HT1080 (cell line): ENCODE measurements at regions not wholly inside any gene's neighbourhood (a gene's known extent, or its start where the extent isn't known, plus 50 kb on each side); places are given as distances from the start of the nearest gene placed in this dataset. TPM values are rescaled to one million over a fixed set of nuclear protein-coding genes. Genes with fewer than 3 reads are reported as not detected.

Experiments used
- DNase-seq: peaks from one replicate; pipeline ENCODE4 v3.0.0-alpha.2; 2015; ENCODE audit warnings: low read depth
- small RNA-seq: library from RNA; depleted of rRNA; stranded (forward); fragments of <200 nt; gene quantifications from one replicate; pipeline ENCODE3, GENCODE V24; 2014

- DNase-seq = no peak
These were observed 69.0 kb upstream of the SMC2 start for GRCh38 chr9:104025104-104025503.

GRCh38 chr9:104025945-104026344 lies 68.2 kb upstream of the SMC2 start:
- no peak for DNase-seq

GRCh38 chr9:104027295-104027694 lies 66.8 kb upstream of the SMC2 start:
- DNase-seq = no peak

GRCh38 chr9:104028827-104029226 lies 65.3 kb upstream of the SMC2 start:
- no peak for DNase-seq

Small RNAs in the stretch of these regions (small RNA-seq; reads per million reads assigned to genes)
- gene RNA5SP291 = not detected
